ENCODE measurements at regions not wholly inside any gene's neighbourhood (a gene's known extent, or its start where the extent isn't known, plus 50 kb on each side); places are given as distances from the start of the nearest gene placed in this dataset.
"Not testable (repeated sequence)": the region's sequence is repeated elsewhere in the genome, so short reads cannot be mapped to it uniquely, and the experiment has no call there.

DNA sequence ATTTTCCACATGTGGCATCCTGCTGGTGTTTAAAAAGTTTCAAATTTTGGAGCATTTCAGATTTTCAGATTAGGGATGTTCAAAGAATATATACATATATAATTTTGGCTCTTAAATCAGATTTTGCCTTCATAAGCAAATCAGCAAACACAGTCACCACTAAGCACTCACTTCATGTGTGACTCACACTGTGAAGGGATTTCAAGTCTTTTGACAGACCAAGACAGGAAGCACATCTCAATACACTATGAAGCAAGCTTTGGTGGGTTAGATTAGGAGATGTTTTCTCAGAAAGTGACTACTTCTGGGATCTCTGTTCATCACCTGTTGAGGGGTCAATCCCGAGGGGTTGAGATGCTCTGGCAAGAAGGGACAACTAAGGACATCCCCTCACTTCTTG is 227.8 kb upstream of the RBBP8 start:
- no peaks in the 10 kb centered on the region for H3K36me3 Mint-ChIP-seq (ENCODE audit: low read depth)
- H3K4me3 Mint-ChIP-seq: no peak overlapping the region
- H3K9me3 Mint-ChIP-seq (ENCODE audit: insufficient read depth): no peaks in the 10 kb centered on the region
- ChIA-PET CTCF (no interaction called here), POLR2A (no interaction called here)
- DNase-seq (no peak), ATAC-seq (no peak)
- H3K27me3 Mint-ChIP-seq (ENCODE audit: low read depth): peaks cover 4% of the 10 kb centered on the region
- no peak overlapping the region for H3K27ac Mint-ChIP-seq
- H3K4me1 Mint-ChIP-seq (ENCODE audit: low read depth): no peaks in the 10 kb centered on the region

DNA sequence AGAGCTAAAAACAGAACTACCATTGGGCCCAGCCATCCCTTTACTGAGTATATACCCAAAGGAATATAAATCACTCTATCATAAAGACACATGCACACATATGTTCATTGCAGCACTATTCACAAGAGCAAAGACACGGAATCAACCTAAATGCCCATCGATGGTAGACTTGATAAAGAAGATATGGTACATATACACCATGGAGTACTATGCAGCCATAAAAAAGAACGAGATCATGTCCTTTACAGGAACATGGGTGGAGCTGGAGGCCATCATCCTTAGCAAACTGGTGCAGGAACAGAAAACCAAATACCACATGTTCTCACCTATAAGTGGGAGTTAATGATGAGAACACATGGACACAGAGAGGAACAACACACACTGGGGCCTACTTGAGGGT is 227.1 kb upstream of the RBBP8 start:
- DNase-seq; H3K9me3 Mint-ChIP-seq (ENCODE audit: insufficient read depth); H3K27me3 Mint-ChIP-seq (ENCODE audit: low read depth); H3K4me1 Mint-ChIP-seq (ENCODE audit: low read depth); H3K27ac Mint-ChIP-seq; ATAC-seq; H3K4me3 Mint-ChIP-seq; H3K36me3 Mint-ChIP-seq (ENCODE audit: low read depth); POLR2A ChIA-PET; CTCF ChIA-PET: not testable (repeated sequence)

DNA sequence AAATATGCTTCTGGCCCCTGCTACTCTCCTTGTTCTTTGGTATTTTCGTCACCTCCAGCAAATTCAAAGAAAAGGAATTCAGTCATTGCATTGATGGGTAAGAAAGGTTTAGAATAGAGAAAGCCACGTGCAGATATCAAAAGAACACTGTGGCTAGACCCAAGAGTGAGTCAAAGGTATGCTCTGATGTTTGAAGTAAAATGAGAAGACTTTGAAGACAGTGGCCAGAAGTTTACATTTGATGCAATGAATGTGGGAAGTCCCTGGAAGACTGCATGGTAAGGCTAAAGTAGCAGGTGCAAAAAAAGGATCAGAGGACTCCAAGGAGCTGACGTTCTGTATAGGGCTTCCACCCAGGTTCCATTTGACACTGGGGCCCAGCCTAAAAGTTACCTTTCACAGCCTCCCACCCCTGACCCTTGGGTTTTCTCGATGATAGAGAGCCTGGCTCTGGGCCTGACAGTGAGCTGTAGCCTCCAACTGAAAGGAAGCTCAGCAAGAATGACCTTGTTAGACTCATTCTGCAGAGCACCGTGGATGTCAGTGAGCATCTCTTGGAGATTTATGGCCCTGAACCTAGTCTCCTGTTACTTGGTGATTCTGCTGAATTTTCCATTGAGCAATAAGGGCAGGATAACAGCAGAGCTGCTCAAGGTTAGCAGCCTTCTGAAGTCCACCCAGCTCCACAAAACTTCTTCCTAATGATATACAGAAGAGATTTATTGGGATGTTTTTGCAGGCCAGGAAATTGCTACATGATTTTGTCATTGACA is 223.7 kb upstream of the RBBP8 start:
- ATAC-seq: no peak
- ChIA-PET POLR2A (no interaction called here), CTCF (no interaction called here)
- peaks cover 2% of the 10 kb centered on the region for H3K27me3 Mint-ChIP-seq (ENCODE audit: low read depth)
- no peaks in the 10 kb centered on the region for H3K36me3 Mint-ChIP-seq (ENCODE audit: low read depth)
- no peak overlapping the region for H3K4me3 Mint-ChIP-seq
- no peaks in the 10 kb centered on the region for H3K4me1 Mint-ChIP-seq (ENCODE audit: low read depth)
- no peak overlapping the region for H3K27ac Mint-ChIP-seq
- H3K9me3 Mint-ChIP-seq (ENCODE audit: insufficient read depth): no peaks in the 10 kb centered on the region
- no peak for DNase-seq

DNA sequence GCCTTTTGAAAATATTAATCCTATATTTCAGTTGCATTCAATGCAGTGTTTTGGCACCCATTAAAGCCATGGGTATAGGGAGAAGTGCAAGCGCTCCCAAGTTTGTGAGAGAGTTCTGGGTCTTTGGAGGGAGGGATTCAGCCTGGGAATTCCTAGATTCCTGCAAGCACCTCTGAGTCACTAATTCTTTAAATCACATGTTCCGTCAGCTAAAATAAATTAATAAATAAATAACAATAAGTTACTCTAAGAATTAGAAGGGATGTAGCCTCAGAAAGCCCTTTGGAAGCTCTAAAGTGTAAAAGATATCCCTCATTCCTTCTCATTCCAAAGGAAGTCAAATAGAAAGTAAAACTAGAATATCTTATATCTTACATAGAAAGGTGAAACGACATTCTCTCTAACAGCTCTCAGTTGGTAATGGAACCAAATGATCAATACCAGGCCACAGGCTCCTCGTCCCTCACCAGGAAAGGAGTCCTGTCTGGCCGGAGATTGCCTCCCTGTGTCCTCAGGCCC is 222.4 kb upstream of the RBBP8 start:
- H3K4me3 Mint-ChIP-seq: no peak overlapping the region
- DNase-seq (no peak), ATAC-seq (no peak)
- H3K27ac Mint-ChIP-seq: no peak overlapping the region
- ChIA-PET POLR2A (no interaction called here), CTCF (no interaction called here)
- H3K36me3 Mint-ChIP-seq (ENCODE audit: low read depth): no peaks in the 10 kb centered on the region
- no peaks in the 10 kb centered on the region for H3K4me1 Mint-ChIP-seq (ENCODE audit: low read depth)
- H3K9me3 Mint-ChIP-seq (ENCODE audit: insufficient read depth): no peaks in the 10 kb centered on the region
- H3K27me3 Mint-ChIP-seq (ENCODE audit: low read depth): peaks cover 2% of the 10 kb centered on the region

DNA sequence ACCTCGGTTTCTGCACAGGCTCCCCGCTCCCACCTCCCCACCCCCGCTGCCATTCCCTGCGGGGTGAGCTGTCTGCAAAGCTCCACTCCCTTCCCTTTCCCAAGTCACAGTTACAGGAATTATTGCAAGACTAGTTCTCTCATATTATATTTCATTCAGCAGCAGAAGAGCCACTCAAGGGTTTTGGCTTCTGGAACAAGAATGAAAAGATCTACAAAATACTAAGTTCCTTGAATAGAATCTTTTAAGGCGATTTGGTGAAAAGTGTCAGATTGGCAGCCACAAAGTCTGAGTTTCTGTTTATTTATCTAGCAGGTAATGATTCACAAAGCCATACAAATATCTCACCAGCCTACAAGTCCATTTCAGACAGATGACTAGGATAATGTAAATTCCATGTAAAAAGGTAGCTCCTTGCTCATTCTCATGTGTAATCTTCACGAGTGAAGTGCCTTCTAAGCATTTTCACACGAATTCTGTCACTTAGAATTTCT is 221.9 kb upstream of the RBBP8 start:
- H3K4me1 Mint-ChIP-seq (ENCODE audit: low read depth): no peaks in the 10 kb centered on the region
- no peaks in the 10 kb centered on the region for H3K9me3 Mint-ChIP-seq (ENCODE audit: insufficient read depth)
- POLR2A ChIA-PET: no interaction called here
- CTCF ChIA-PET: no interaction called here
- H3K4me3 Mint-ChIP-seq: no peak overlapping the region
- no peaks in the 10 kb centered on the region for H3K36me3 Mint-ChIP-seq (ENCODE audit: low read depth)
- no peak for ATAC-seq
- DNase-seq: no peak
- peaks cover 2% of the 10 kb centered on the region for H3K27me3 Mint-ChIP-seq (ENCODE audit: low read depth)
- H3K27ac Mint-ChIP-seq: no peak overlapping the region

DNA sequence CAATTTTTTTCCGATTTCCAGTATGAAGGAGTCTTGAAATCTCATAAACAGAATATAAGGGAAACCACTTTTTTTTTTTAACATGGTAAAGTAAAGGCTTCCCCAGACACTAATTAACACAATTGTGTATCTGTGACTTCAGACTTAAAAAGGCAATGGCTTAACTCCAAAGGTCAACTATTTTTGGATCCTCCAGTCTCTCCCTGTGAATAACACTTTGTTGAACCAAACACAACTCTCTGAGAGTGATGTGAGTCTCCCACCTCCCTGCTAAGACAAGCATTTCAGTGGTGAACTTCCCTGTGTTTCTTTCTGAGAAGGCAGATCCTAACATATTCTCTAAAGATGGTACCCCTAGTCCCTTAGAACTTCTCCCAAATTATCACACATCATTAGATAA is 219.6 kb upstream of the RBBP8 start:
- Mint-ChIP-seq H3K4me1 (ENCODE audit: low read depth) (no peaks in the 10 kb centered on the region), H3K36me3 (ENCODE audit: low read depth) (no peaks in the 10 kb centered on the region), H3K27me3 (ENCODE audit: low read depth) (peaks cover 2% of the 10 kb centered on the region), H3K4me3 (no peak overlapping the region), H3K27ac (no peak overlapping the region), H3K9me3 (ENCODE audit: insufficient read depth) (no peaks in the 10 kb centered on the region)
- CTCF ChIA-PET: no interaction called here
- DNase-seq: no peak
- POLR2A ChIA-PET: no interaction called here
- ATAC-seq: no peak

DNA sequence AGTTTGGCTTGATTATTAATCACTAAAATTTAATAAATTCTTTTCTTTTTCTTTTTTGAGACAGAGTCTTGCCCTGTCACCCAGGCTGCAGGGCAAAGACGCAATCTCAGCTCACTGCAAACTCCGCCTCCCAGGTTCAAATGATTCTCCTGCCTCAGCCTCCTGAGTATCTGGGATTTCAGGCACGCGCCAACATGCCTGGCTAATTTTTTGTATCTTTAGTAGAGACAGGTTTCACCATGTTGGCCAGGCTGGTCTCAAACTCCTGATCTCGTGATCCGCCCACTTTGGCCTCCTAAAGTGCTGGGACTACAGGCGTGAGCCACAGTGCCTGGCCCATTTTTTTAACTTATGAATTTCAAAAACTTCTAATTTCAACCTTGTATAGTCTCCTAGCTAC is 215.6 kb upstream of the RBBP8 start:
- H3K36me3 Mint-ChIP-seq (ENCODE audit: low read depth); H3K9me3 Mint-ChIP-seq (ENCODE audit: insufficient read depth); CTCF ChIA-PET; H3K27ac Mint-ChIP-seq; DNase-seq; H3K4me1 Mint-ChIP-seq (ENCODE audit: low read depth); H3K4me3 Mint-ChIP-seq; H3K27me3 Mint-ChIP-seq (ENCODE audit: low read depth); ATAC-seq; POLR2A ChIA-PET: not testable (repeated sequence)

DNA sequence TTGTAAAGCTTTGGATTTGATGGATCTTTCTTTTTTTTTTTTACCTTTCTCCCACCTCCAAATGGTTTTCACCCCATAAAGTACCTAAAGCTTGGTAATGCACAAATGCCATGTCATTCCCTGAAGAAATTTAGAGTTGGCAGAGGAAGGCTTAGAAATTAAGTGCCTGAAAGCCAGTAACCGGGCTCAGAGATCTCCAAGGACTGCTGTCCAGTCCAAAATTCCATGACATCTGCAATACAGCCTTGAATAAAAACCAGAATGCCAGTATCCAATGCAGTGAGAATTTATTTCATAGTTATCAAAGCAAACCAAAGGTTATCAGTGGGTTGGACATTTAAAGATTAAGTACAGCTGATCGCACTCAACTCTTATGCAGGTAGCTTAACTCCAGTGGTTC is 209.9 kb upstream of the RBBP8 start:
- no peak overlapping the region for H3K27ac Mint-ChIP-seq
- CTCF ChIA-PET: no interaction called here

DNA sequence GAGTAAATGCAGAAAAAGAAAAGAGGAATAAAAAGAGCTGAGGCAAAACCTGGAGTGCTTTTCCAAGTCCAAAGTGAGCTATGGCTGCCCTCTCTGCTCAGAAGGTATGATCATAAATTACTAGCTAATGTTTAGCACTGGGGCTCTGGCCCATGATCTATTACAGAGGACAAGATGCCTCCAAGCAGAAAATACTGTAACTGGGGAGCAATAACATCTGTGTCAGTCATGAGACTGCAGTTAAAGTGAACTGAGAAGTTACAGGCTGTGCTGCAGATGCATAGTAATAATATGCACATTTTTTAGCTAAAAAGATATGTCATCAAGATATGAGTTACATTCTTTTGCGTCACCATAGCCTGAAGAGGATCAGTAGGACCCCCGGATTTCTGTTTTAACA is 209.4 kb upstream of the RBBP8 start:
- Mint-ChIP-seq H3K4me3 (no peak overlapping the region), H3K27me3 (ENCODE audit: low read depth) (peaks cover 6% of the 10 kb centered on the region), H3K4me1 (ENCODE audit: low read depth) (no peaks in the 10 kb centered on the region), H3K36me3 (ENCODE audit: low read depth) (no peaks in the 10 kb centered on the region), H3K9me3 (ENCODE audit: insufficient read depth) (no peaks in the 10 kb centered on the region), H3K27ac (no peak overlapping the region)
- no peak for ATAC-seq
- ChIA-PET POLR2A (no interaction called here), CTCF (no interaction called here)
- no peak for DNase-seq

More for the DNA sequence above, 209.9 kb upstream of the RBBP8 start:
- H3K4me3 Mint-ChIP-seq: no peak overlapping the region
- ATAC-seq (no peak), DNase-seq (no peak)
- peaks cover 6% of the 10 kb centered on the region for H3K27me3 Mint-ChIP-seq (ENCODE audit: low read depth)
- POLR2A ChIA-PET: no interaction called here
- no peaks in the 10 kb centered on the region for H3K4me1 Mint-ChIP-seq (ENCODE audit: low read depth)
- no peaks in the 10 kb centered on the region for H3K36me3 Mint-ChIP-seq (ENCODE audit: low read depth)
- no peaks in the 10 kb centered on the region for H3K9me3 Mint-ChIP-seq (ENCODE audit: insufficient read depth)

DNA sequence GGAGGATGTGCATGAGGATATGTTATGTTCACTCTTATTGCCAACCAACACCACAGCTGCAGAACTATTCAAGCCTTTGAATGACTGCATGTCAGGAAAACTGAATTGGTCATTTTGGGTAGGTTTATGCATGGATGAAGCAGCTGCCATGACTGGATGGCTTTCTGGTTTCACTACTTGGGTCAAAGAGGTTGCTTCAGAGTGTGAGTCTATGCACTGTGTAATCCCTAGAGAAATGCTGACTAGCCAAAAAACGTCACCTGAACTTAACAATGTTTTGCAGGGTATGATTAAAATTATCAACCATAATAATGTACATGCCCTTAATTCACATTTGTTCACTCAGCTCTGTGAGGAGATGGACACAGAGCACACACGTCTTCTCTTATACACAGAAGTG is 206.7 kb upstream of the RBBP8 start:
- no peaks in the 10 kb centered on the region for H3K4me1 Mint-ChIP-seq (ENCODE audit: low read depth)
- ChIA-PET CTCF (no interaction called here), POLR2A (no interaction called here)
- ATAC-seq (no peak), DNase-seq (no peak)
- no peaks in the 10 kb centered on the region for H3K9me3 Mint-ChIP-seq (ENCODE audit: insufficient read depth)
- H3K36me3 Mint-ChIP-seq (ENCODE audit: low read depth): no peaks in the 10 kb centered on the region
- peaks cover 11% of the 10 kb centered on the region for H3K27me3 Mint-ChIP-seq (ENCODE audit: low read depth)
- no peak overlapping the region for H3K4me3 Mint-ChIP-seq
- H3K27ac Mint-ChIP-seq: no peak overlapping the region

DNA sequence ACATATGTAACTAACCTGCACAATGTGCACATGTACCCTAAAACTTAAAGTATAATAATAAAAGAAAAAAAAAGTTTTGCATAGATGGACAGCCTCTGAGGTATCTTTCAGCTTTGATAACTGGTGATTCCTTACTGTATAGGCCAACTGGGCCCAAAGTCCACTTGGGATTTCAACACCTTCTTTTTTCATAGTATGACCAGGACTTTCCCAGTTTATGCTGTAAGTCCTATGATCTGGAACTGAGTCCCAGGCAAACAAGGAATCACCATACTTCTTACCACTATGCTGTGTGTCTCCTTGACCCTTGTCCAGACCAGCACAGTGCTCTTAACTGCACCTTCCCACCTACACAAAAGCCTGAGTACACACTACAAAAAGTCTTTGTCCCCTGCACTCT is 205.1 kb upstream of the RBBP8 start:
- Mint-ChIP-seq H3K4me1 (ENCODE audit: low read depth) (no peaks in the 10 kb centered on the region), H3K9me3 (ENCODE audit: insufficient read depth) (no peaks in the 10 kb centered on the region), H3K27ac (no peak overlapping the region), H3K4me3 (no peak overlapping the region), H3K36me3 (ENCODE audit: low read depth) (no peaks in the 10 kb centered on the region), H3K27me3 (ENCODE audit: low read depth) (peaks cover 17% of the 10 kb centered on the region)
- CTCF ChIA-PET: no interaction called here
- POLR2A ChIA-PET: no interaction called here
- DNase-seq (no peak), ATAC-seq (no peak)

DNA sequence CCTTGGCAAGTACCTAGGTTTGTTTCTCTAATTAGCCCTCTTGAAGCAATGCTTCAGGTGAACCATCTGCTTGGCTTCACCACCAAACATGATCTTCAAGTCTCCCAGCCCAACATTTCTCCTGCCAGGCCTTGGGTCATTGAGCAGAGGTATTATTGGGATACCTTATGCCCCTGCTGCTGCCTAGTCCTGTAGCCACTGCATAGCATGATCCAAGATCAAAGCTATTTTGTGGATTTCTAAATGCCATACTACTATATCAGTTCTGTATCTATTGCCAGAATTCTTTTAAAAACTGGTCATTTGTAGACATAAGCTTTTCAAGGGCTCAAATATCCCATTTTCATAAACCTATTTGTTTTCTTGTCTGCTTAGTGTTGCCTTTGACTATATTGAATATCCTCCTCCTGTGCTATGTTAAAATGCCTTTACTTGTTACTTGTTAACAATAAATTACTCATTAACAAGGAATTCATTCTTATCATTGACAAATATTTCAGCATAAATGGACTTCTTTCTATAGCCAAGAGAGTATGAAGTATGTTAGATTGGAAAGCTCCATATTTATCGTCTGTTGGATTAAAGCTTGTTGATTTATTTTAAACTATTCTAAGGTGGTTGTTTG is 204.5 kb upstream of the RBBP8 start:
- ChIA-PET CTCF (no interaction called here), POLR2A (no interaction called here)
- Mint-ChIP-seq H3K4me1 (ENCODE audit: low read depth) (no peaks in the 10 kb centered on the region), H3K36me3 (ENCODE audit: low read depth) (no peaks in the 10 kb centered on the region), H3K27ac (no peak overlapping the region), H3K27me3 (ENCODE audit: low read depth) (peaks cover 23% of the 10 kb centered on the region), H3K4me3 (no peak overlapping the region), H3K9me3 (ENCODE audit: insufficient read depth) (no peaks in the 10 kb centered on the region)
- ATAC-seq: no peak
- no peak for DNase-seq

DNA sequence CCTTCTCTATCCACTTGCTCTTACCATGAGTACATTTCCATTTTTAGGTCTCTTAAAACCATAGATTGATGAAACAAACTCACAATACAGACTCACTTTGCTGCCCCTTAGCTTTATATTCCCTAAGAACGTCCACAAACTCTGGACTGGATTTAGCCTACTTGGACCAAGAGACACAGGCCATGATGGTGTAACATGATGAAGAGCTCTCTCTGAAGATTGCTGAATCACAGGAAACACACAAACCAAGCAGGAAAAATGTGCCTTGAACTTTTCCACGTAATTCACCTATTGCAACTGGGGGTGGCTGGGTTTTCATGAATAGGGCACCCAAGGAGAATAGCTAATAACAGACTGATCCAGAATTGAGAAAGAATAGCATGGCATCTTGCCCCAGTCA is 201.7 kb upstream of the RBBP8 start:
- H3K4me3 Mint-ChIP-seq: no peak overlapping the region
- no peaks in the 10 kb centered on the region for H3K4me1 Mint-ChIP-seq (ENCODE audit: low read depth)
- ATAC-seq (no peak), DNase-seq (no peak)
- H3K27ac Mint-ChIP-seq: no peak overlapping the region
- POLR2A ChIA-PET: no interaction called here
- CTCF ChIA-PET: no interaction called here
- H3K36me3 Mint-ChIP-seq (ENCODE audit: low read depth): no peaks in the 10 kb centered on the region
- peaks cover 26% of the 10 kb centered on the region for H3K27me3 Mint-ChIP-seq (ENCODE audit: low read depth)
- no peaks in the 10 kb centered on the region for H3K9me3 Mint-ChIP-seq (ENCODE audit: insufficient read depth)

Data from activated CD8-positive, alpha-beta T cell treated with anti-CD3 and anti-CD28 coated beads, Interleukin-2, amount 10 ng/mL, durations not matched to agents 7 days and 5 days (primary cell).